Right lung (tissue), 2 donors: ENCODE measurements at regions not wholly inside any gene's neighbourhood (a gene's known extent, or its start where the extent isn't known, plus 50 kb on each side); places are given as distances from the start of the nearest gene placed in this dataset.

Source experiments
- DNase-seq, 2 donors: peaks; one replicate each; pipeline ENCODE4 v3.0.0-alpha.2; 2013

- no peak for DNase-seq
These were observed 1260.7 kb upstream of the PRMT6 start for GRCh38 chr1:105795741-105796140.

- DNase-seq, result no peak
These were observed 1225.8 kb upstream of the PRMT6 start for GRCh38 chr1:105830571-105831146.

- no peak for DNase-seq
These were observed 1218.4 kb upstream of the PRMT6 start for GRCh38 chr1:105838071-105838470.

GRCh38 chr1:105865546-105865945 lies 1190.9 kb upstream of the PRMT6 start:
- no peak for DNase-seq

GRCh38 chr1:105872817-105873216 lies 1183.7 kb upstream of the PRMT6 start:
- no peak for DNase-seq

- no peak for DNase-seq
These were observed 1181.9 kb upstream of the PRMT6 start for GRCh38 chr1:105874621-105875020.

- DNase-seq, result no peak
These were observed 1170.2 kb upstream of the PRMT6 start for GRCh38 chr1:105886309-105886708.

GRCh38 chr1:105891308-105891707 lies 1165.2 kb upstream of the PRMT6 start:
- no peak for DNase-seq

GRCh38 chr1:105894006-105894405 lies 1162.5 kb upstream of the PRMT6 start:
- DNase-seq, result no peak

- DNase-seq, result no peak
These were observed 1146.7 kb upstream of the PRMT6 start for GRCh38 chr1:105909811-105910210.

- peak in 1 of 2 donors; percentile 0 for DNase-seq
These were observed 1142.1 kb upstream of the PRMT6 start for GRCh38 chr1:105914403-105914802.

GRCh38 chr1:105934806-105935205 lies 1121.7 kb upstream of the PRMT6 start:
- DNase-seq, result no peak

- no peak for DNase-seq
These were observed 1091.6 kb upstream of the PRMT6 start for GRCh38 chr1:105964879-105965278.

GRCh38 chr1:105997516-105997915 lies 1059.0 kb upstream of the PRMT6 start:
- DNase-seq, result no peak

GRCh38 chr1:106022312-106022902 lies 1034.1 kb upstream of the PRMT6 start:
- no peak for DNase-seq

- DNase-seq, result no peak
These were observed 1028.6 kb upstream of the PRMT6 start for GRCh38 chr1:106027871-106028270.

GRCh38 chr1:106037526-106037925 lies 1018.9 kb upstream of the PRMT6 start:
- DNase-seq, result no peak

- DNase-seq, result no peak
These were observed 1018.2 kb upstream of the PRMT6 start for GRCh38 chr1:106038260-106038659.

- DNase-seq, result no peak
These were observed 1012.5 kb upstream of the PRMT6 start for GRCh38 chr1:106043971-106044370.

GRCh38 chr1:106047210-106047609 lies 1009.3 kb upstream of the PRMT6 start:
- no peak for DNase-seq

- DNase-seq, result no peak
These were observed 1006.9 kb upstream of the PRMT6 start for GRCh38 chr1:106049595-106049994.

GRCh38 chr1:106055855-106056254 lies 1000.6 kb upstream of the PRMT6 start:
- no peak for DNase-seq

- peak; percentile 2 to 11 for DNase-seq
These were observed 994.6 kb upstream of the PRMT6 start for GRCh38 chr1:106061586-106062495.
